ENCODE measurements at regions not wholly inside any gene's neighbourhood (a gene's known extent, or its start where the extent isn't known, plus 50 kb on each side); places are given as distances from the start of the nearest gene placed in this dataset.
"Not testable (repeated sequence)": the region's sequence is repeated elsewhere in the genome, so short reads cannot be mapped to it uniquely, and the experiment has no call there.

GRCh38 chr10:100664316-100665149, 80.8 kb upstream of the PAX2 start:
- DNase-seq (ENCODE audit: low read depth), result no peak

- DNase-seq (ENCODE audit: low read depth), result not testable (repeated sequence)
These were observed 78.7 kb upstream of the PAX2 start for GRCh38 chr10:100666634-100667033.

- no peak for DNase-seq (ENCODE audit: low read depth)
These were observed 75.8 kb upstream of the PAX2 start for GRCh38 chr10:100669616-100670015.

- no peak for DNase-seq (ENCODE audit: low read depth)
These were observed 75.0 kb upstream of the PAX2 start for GRCh38 chr10:100670368-100670767.

- DNase-seq (ENCODE audit: low read depth), result peak; percentile 33
These were observed 74.4 kb upstream of the PAX2 start for GRCh38 chr10:100670828-100671479.

GRCh38 chr10:100672199-100672598, 73.2 kb upstream of the PAX2 start:
- no peak for DNase-seq (ENCODE audit: low read depth)

GRCh38 chr10:100677290-100677945, 68.0 kb upstream of the PAX2 start:
- DNase-seq (ENCODE audit: low read depth), result no peak

GRCh38 chr10:100679327-100679726, 66.1 kb upstream of the PAX2 start:
- DNase-seq (ENCODE audit: low read depth), result no peak

- DNase-seq (ENCODE audit: low read depth), result no peak
These were observed 62.4 kb upstream of the PAX2 start for GRCh38 chr10:100683004-100683403.

GRCh38 chr10:100683545-100684300, 61.7 kb upstream of the PAX2 start:
- DNase-seq (ENCODE audit: low read depth), result no peak

GRCh38 chr10:100684688-100685235, 60.6 kb upstream of the PAX2 start:
- DNase-seq (ENCODE audit: low read depth), result no peak

- no peak for DNase-seq (ENCODE audit: low read depth)
These were observed 60.1 kb upstream of the PAX2 start for GRCh38 chr10:100685331-100685730.

GRCh38 chr10:100687143-100688003, 58.0 kb upstream of the PAX2 start:
- DNase-seq (ENCODE audit: low read depth), result no peak

- no peak for DNase-seq (ENCODE audit: low read depth)
These were observed 57.2 kb upstream of the PAX2 start for GRCh38 chr10:100688201-100688600.

- DNase-seq (ENCODE audit: low read depth), result no peak
These were observed 51.6 kb upstream of the PAX2 start for GRCh38 chr10:100693821-100694220.

All from activated T-helper 1 cell treated with Interleukin-2 at 50 U/mL for 16 hours (primary cell).